Limb (tissue), 2 donors: ENCODE measurements at regions not wholly inside any gene's neighbourhood (a gene's known extent, or its start where the extent isn't known, plus 50 kb on each side); places are given as distances from the start of the nearest gene placed in this dataset.
"Not testable (repeated sequence)": the region's sequence is repeated elsewhere in the genome, so short reads cannot be mapped to it uniquely, and the experiment has no call there.

Source experiments
- DNase-seq, 2 donors: peaks; one replicate each; pipeline ENCODE4 v3.0.0-alpha.2; 2016; ENCODE audit errors: extremely low spot score in 2 of 2

- no peak for DNase-seq
These were observed 1307.6 kb downstream of the XPNPEP1 start for GRCh38 chr10:108615576-108616320.

- no peak for DNase-seq
These were observed 1310.8 kb downstream of the XPNPEP1 start for GRCh38 chr10:108612485-108612884.

- DNase-seq: no peak
These were observed 1314.5 kb downstream of the XPNPEP1 start for GRCh38 chr10:108608860-108609259.

- DNase-seq: no peak
These were observed 1321.5 kb downstream of the XPNPEP1 start for GRCh38 chr10:108601851-108602250.

- DNase-seq: not testable (repeated sequence)
These were observed 1322.8 kb downstream of the XPNPEP1 start for GRCh38 chr10:108600511-108600910.

GRCh38 chr10:108599317-108599716, 1324.0 kb downstream of the XPNPEP1 start:
- not testable (repeated sequence) for DNase-seq

GRCh38 chr10:108598831-108599230, 1324.5 kb downstream of the XPNPEP1 start:
- no peak for DNase-seq

GRCh38 chr10:108598320-108598695, 1325.0 kb downstream of the XPNPEP1 start:
- no peak for DNase-seq

GRCh38 chr10:108597657-108598319, 1325.5 kb downstream of the XPNPEP1 start:
- DNase-seq: no peak

GRCh38 chr10:108597031-108597430, 1326.3 kb downstream of the XPNPEP1 start:
- no peak for DNase-seq

- DNase-seq: no peak
These were observed 1330.4 kb downstream of the XPNPEP1 start for GRCh38 chr10:108592956-108593355.

GRCh38 chr10:108591417-108591816, 1331.9 kb downstream of the XPNPEP1 start:
- no peak for DNase-seq

- no peak for DNase-seq
These were observed 1336.9 kb downstream of the XPNPEP1 start for GRCh38 chr10:108586424-108586823.

GRCh38 chr10:108583877-108584276, 1339.4 kb downstream of the XPNPEP1 start:
- no peak for DNase-seq

GRCh38 chr10:108582888-108583287, 1340.4 kb downstream of the XPNPEP1 start:
- no peak for DNase-seq

- no peak for DNase-seq
These were observed 1340.9 kb downstream of the XPNPEP1 start for GRCh38 chr10:108582387-108582786.

- DNase-seq: no peak
These were observed 1345.1 kb downstream of the XPNPEP1 start for GRCh38 chr10:108578258-108578657.

- DNase-seq: no peak
These were observed 1349.1 kb downstream of the XPNPEP1 start for GRCh38 chr10:108574233-108574632.

- no peak for DNase-seq
These were observed 1354.5 kb downstream of the XPNPEP1 start for GRCh38 chr10:108568824-108569223.

- DNase-seq: no peak
These were observed 1355.2 kb downstream of the XPNPEP1 start for GRCh38 chr10:108567899-108568752.

GRCh38 chr10:108566316-108567107, 1356.8 kb downstream of the XPNPEP1 start:
- DNase-seq: no peak
